ENCODE measurements at regions not wholly inside any gene's neighbourhood (a gene's known extent, or its start where the extent isn't known, plus 50 kb on each side); places are given as distances from the start of the nearest gene placed in this dataset.

- ChIA-PET POLR2A (no interaction called here), CTCF (ENCODE audit: low intra/inter-chr PET ratio, low total read pairs) (no interaction called here)
- WGBS (ENCODE audit: low lambda C conversion rate): 3% methylated on average over 5 of the region's 5 CpGs
- FAIRE-seq: no peak
- intact Hi-C loops (cut with micrococcal nuclease; ENCODE audit: unreplicated experiment): no loop called here
- Histone ChIP-seq H3K4me1 (ENCODE audit: insufficient read depth, low read length) (no peaks in the 10 kb centered on the region), H3K27me3 (ENCODE audit: control insufficient read depth in 1 of 2, insufficient read depth in 2 of 2, low read length in 2 of 2) (0 out of 5 replicates have a peak, but pooled peaks cover 0 to 3% of the 10 kb centered on the region in 2 experiments), H3K4me3 (replicated peaks in 1 of 3; ENCODE audit: insufficient read depth in 1 of 3, low read depth in 2 of 3, low read length in 3 of 3) (no peak overlapping the region), H3K4me2 (ENCODE audit: low read depth, low read length) (no peak overlapping the region), H2AFZ (ENCODE audit: low read length) (no peak overlapping the region), H4K20me1 (ENCODE audit: insufficient read depth, low read length) (no peaks in the 10 kb centered on the region), H3K36me3 (replicated peaks in 1 of 2; ENCODE audit: control insufficient read depth in 1 of 2, insufficient read depth in 2 of 2, low read length in 2 of 2) (no peaks in the 10 kb centered on the region), H3K9me3 (ENCODE audit: low read length) (no peaks in the 10 kb centered on the region), H3K27ac (ENCODE audit: extremely low read length, insufficient read depth, low read length) (no peak overlapping the region), H3K9ac (ENCODE audit: insufficient read depth, low read depth, low read length) (no peak overlapping the region), H3K79me2 (ENCODE audit: insufficient read depth, low read length) (no peaks in the 10 kb centered on the region)
- BruUV-seq (replicated peaks): no TSS peak
- in situ Hi-C loops (cut with HindIII; ENCODE audit: extremely low pct_ligation_motif_present, low pct_unique_long_range_greater_than_20kb): no loop called here
- ATAC-seq: no peak
- no peak for DNase-seq (ENCODE audit: low spot score)
- no peak for TF ChIP-seq ZNF567 (CRISPR knock-in tag; IDR thresholded peaks at IDR 0.05; ENCODE audit: borderline replicate concordance)
- no peak for TF ChIP-seq ZSCAN5A (CRISPR knock-in tag; IDR thresholded peaks at IDR 0.05; ENCODE audit: borderline replicate concordance)
- TF ChIP-seq ZBTB8A (CRISPR knock-in tag; IDR thresholded peaks at IDR 0.05; ENCODE audit: borderline replicate concordance, low read depth): no peak
- no peak for TF ChIP-seq CHD4 (IDR thresholded peaks at IDR 0.05; ENCODE audit: borderline replicate concordance, low read length)
- TF ChIP-seq ZFAT (CRISPR knock-in tag; conservative IDR thresholded peaks at IDR 0.05): no peak
- TF ChIP-seq ZNF782 (CRISPR knock-in tag; IDR thresholded peaks at IDR 0.05; ENCODE audit: borderline replicate concordance): no peak
- no peak for TF ChIP-seq ZNF879 (CRISPR knock-in tag; IDR thresholded peaks at IDR 0.05)
- no peak for TF ChIP-seq SCMH1 (CRISPR knock-in tag; IDR thresholded peaks at IDR 0.05; ENCODE audit: borderline replicate concordance)
These were observed 98.0 kb downstream of the OXSM start for GRCh38 chr3:25887907-25888306.

Data from HepG2 (cell line).